GM12878 (cell line): ENCODE measurements at regions not wholly inside any gene's neighbourhood (a gene's known extent, or its start where the extent isn't known, plus 50 kb on each side); places are given as distances from the start of the nearest gene placed in this dataset.

Source experiments
- ATAC-seq: fragments of 200-7000 bp; cut with Tn5 transposase; 3 replicates; pipeline ENCODE4 v1.9.1; 2020; ENCODE audit warnings: mild to moderate bottlenecking, moderate library complexity
- BruUV-seq: library from RNA; stranded (reverse); fragments of 400-500 nt; replicated peaks from 2 replicates; lab custom pipeline; 2021; lab: Mats Ljungman, UMichigan
- CTCF ChIA-PET: fragments of 300-600 bp; sonication (Branson Sonifier 250); formaldehyde crosslinking; extraction: SDS; loops from one replicate; lab custom pipeline; 2021; ENCODE audit warnings: inconsistent platforms; lab: Yijun Ruan, JAX
- POLR2A ChIA-PET: fragments of 350-600 bp; formaldehyde crosslinking; extraction: SDS; loops from one replicate; lab custom pipeline; 2021; ENCODE audit warnings: inconsistent platforms; lab: Charles Lee
- RAD21 ChIA-PET: fragments of 300-600 bp; sonication (Branson Sonifier 250); formaldehyde crosslinking; loops from one replicate; lab custom pipeline; 2023; ENCODE audit warnings: antibody characterized with exemption; ENCODE audit not compliant: unreplicated experiment; lab: Charles Lee
- SMC1A ChIA-PET: fragments of 300-600 bp; sonication (Branson Sonifier 250); formaldehyde crosslinking; loops from one replicate; lab custom pipeline; 2023; ENCODE audit not compliant: unreplicated experiment, uncharacterized antibody; lab: Charles Lee
- DNase-seq: peaks from one replicate; pipeline ENCODE4 v3.0.0-alpha.2; 2011; ENCODE audit warnings: low read depth, low spot score
- FAIRE-seq: peaks from 3 replicates; lab custom pipeline; 2011; peaks lifted over from hg19 to GRCh38; lab: Jason Lieb, UNC
- H2AFZ ChIP-seq: 2 replicates; pipeline ENCODE4 v1.6.0; 2011; ENCODE audit warnings: low read depth, low read length, control low read depth; ENCODE audit not compliant: control insufficient read depth
- H3K27ac ChIP-seq: 2 replicates; pipeline ENCODE4 v1.5.1; 2011; ENCODE audit warnings: control low read depth; ENCODE audit not compliant: control insufficient read depth, insufficient read depth
- H3K27me3 ChIP-seq, 2 experiments: replicated peaks in 1 of 2; 2 replicates each; pipeline versions ENCODE4 v1.6.0 to v1.6.1; 2011; ENCODE audit warnings: low read length in 1 of 2; ENCODE audit not compliant: control insufficient read depth in 2 of 2, insufficient read depth in 2 of 2
- H3K36me3 ChIP-seq, 2 experiments: 2 replicates each; pipeline ENCODE4 v1.5.1; 2011; ENCODE audit warnings: low read length in 1 of 2; ENCODE audit not compliant: control insufficient read depth in 2 of 2, insufficient read depth in 2 of 2
- H3K4me1 ChIP-seq: 2 replicates; pipeline ENCODE4 v1.6.1; 2011; ENCODE audit warnings: mild to moderate bottlenecking, low read length, moderate library complexity, mixed read lengths; ENCODE audit not compliant: control insufficient read depth, insufficient read depth
- H3K4me2 ChIP-seq: 2 replicates; pipeline ENCODE4 v1.6.0; 2011; ENCODE audit warnings: control low read depth; ENCODE audit not compliant: control insufficient read depth, insufficient read depth
- H3K4me3 ChIP-seq: fragments of 200-600 bp; sonication (generic); 2 replicates; pipeline ENCODE4 v1.5.1; 2016
- H3K79me2 ChIP-seq: 2 replicates; pipeline ENCODE4 v1.6.0; 2011; ENCODE audit warnings: low read length; ENCODE audit not compliant: control insufficient read depth, insufficient read depth
- H3K9ac ChIP-seq: 2 replicates; pipeline ENCODE4 v1.8.0; 2011; ENCODE audit warnings: low read length, control low read depth, mixed read lengths; ENCODE audit not compliant: control insufficient read depth, insufficient read depth
- H3K9me3 ChIP-seq: replicated peaks from 3 replicates; pipeline ENCODE4 v1.5.1; 2011; ENCODE audit warnings: mild to moderate bottlenecking, low read length; ENCODE audit not compliant: control insufficient read depth, insufficient read depth
- H4K20me1 ChIP-seq: 2 replicates; pipeline ENCODE4 v1.6.0; 2011; ENCODE audit not compliant: control insufficient read depth, insufficient read depth
- BHLHE40 ChIP-seq, 2 experiments: fragments of 450-650 bp in 1 of 2; IDR thresholded peaks; 2 replicates each; pipeline ENCODE4 v1.6.1; 2011 to 2017; ENCODE audit warnings: low read depth in 2 of 2, borderline replicate concordance in 1 of 2, improper control_type of control experiment in 1 of 2, low read length in 1 of 2, mild to moderate bottlenecking in 1 of 2
- ESRRA ChIP-seq: IDR thresholded peaks from 2 replicates; pipeline ENCODE4 v1.6.1; 2012; ENCODE audit warnings: mild to moderate bottlenecking, low read length, improper control_type of control experiment
- HCFC1 ChIP-seq: fragments of 150-350 bp; IDR thresholded peaks from 2 replicates; pipeline ENCODE4 v1.6.1; 2014; ENCODE audit warnings: low read length
- IRF4 ChIP-seq: IDR thresholded peaks from 2 replicates; pipeline ENCODE4 v1.6.1; 2011; ENCODE audit warnings: low read depth, low read length
- NFYB ChIP-seq: IDR thresholded peaks from 2 replicates; pipeline ENCODE4 v1.6.1; 2011; ENCODE audit warnings: low read depth, mild to moderate bottlenecking, low read length, improper control_type of control experiment, moderate library complexity; ENCODE audit not compliant: insufficient read depth
- POU2F2 ChIP-seq: IDR thresholded peaks from 3 replicates; pipeline ENCODE4 v1.6.1; 2011; ENCODE audit warnings: low read depth, mild to moderate bottlenecking, low read length, borderline replicate concordance
- SMAD1 ChIP-seq: fragments of 450-650 bp; IDR thresholded peaks from 2 replicates; pipeline ENCODE4 v1.6.1; 2018; ENCODE audit warnings: mild to moderate bottlenecking, low read depth; ENCODE audit not compliant: partially characterized antibody
- STAT1 ChIP-seq: fragments of 450-650 bp; conservative IDR thresholded peaks from 2 replicates; pipeline ENCODE4 v1.6.1; 2014; ENCODE audit warnings: antibody characterized with exemption, mild to moderate bottlenecking
- WGBS: methylation state at CpG from one replicate; pipeline ENCODE4 v1.1.6; 2016; ENCODE audit warnings: low lambda C conversion rate; ENCODE audit not compliant: insufficient replicate concordance, insufficient coverage; ENCODE audit errors: missing lambda C conversion rate; 5-methylcytosine and 5-hydroxymethylcytosine counted together
- in situ Hi-C: fragments of 300-500 bp; cut with MboI; formaldehyde crosslinking; loops from 9 replicates; pipeline ENCODE4 v1.14.3; 2018; ENCODE audit warnings: mixed read lengths
- intact Hi-C: fragments of 100-400 bp; cut with micrococcal nuclease; formaldehyde crosslinking; loops from one replicate; pipeline ENCODE4 v1.14.2; 2022; ENCODE audit not compliant: unreplicated experiment
- TF ChIP-seq, protein P1 (sequence below): IDR thresholded peaks from 2 replicates; pipeline ENCODE4 v1.6.1; 2011; ENCODE audit warnings: borderline replicate concordance, low read depth, mild to moderate bottlenecking, moderate library complexity, mixed read lengths, low read length; ENCODE audit not compliant: insufficient read depth; ENCODE audit errors: extremely low read length

DNA sequence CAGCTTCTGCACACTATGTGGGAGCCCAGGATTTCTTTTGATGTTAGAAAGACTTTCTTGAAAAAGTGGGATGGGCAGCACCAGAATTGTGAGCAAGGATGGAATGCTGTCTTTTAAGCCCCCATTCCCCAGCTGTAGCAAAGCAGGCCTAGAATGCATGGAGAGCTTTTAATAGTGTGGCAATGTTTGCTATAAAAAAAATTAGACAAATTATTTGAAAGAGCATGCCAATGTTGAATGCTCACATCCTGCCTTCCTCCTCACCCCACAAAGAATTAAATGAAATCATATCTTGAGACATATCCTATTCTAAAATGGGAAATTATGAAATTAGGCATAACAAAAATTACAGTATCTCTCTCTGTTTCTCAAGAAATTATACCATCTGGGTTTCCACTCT, 154.7 kb downstream of the C11orf91 start (continued):
- TF ChIP-seq, protein P1, sequence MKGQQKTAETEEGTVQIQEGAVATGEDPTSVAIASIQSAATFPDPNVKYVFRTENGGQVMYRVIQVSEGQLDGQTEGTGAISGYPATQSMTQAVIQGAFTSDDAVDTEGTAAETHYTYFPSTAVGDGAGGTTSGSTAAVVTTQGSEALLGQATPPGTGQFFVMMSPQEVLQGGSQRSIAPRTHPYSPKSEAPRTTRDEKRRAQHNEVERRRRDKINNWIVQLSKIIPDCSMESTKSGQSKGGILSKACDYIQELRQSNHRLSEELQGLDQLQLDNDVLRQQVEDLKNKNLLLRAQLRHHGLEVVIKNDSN, result no peak
- no peak for TF ChIP-seq BHLHE40 (IDR thresholded peaks at IDR 0.05; ENCODE audit: borderline replicate concordance in 1 of 2, low read depth in 2 of 2, low read length in 1 of 2)
- TF ChIP-seq POU2F2, result no peak
- TF ChIP-seq HCFC1, result no peak
- TF ChIP-seq STAT1, result no peak
- no peak for TF ChIP-seq ESRRA
- TF ChIP-seq, all 136 proteins: peak for 0

DNA sequence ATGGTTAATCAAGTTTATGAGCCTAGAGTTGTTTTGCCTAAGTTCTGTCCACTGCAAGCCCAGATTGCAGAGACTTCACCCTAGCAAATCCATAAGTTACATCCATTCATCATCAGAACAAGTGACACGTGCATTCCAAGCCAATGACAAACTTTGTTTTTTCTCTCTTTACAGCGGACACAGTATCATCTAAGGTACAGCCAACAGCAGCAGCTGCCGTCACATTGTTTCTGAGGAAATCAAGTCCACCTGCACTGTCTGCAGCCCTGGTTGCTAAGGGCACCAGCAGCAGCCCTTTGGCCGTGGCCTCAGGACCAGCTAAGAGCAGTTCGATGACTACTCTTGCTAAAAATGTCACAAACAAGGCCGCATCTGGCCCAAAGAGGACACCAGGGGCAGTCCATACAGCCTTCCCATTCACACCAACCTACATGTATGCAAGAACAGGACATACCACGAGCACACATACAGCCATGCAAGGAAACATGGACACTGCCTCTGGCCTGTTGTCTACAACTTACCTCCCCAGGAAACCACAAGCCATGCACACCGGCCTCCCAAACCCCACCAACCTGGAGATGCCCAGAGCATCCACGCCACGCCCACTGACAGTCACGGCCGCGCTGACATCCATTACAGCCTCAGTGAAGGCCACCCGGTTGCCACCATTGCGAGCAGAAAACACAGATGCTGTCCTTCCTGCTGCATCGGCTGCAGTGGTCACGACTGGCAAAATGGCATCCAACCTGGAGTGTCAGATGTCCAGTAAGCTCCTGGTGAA, 155.8 kb downstream of the C11orf91 start:
- H3K4me3 ChIP-seq, result no peak overlapping the region
- H3K27me3 ChIP-seq, result peaks cover 0 to 2% of the 10 kb centered on the region in 2 experiments; a peak in 1 of 4 replicates
- no peaks in the 10 kb centered on the region for H3K9me3 ChIP-seq
- no peaks in the 10 kb centered on the region for H3K36me3 ChIP-seq
- in situ Hi-C loops, result no loop called here
- 73% methylated on average over 17 of the region's 17 CpGs for WGBS
- BruUV-seq, result no TSS peak
- intact Hi-C loops, result loop anchor here (10.0 kb wide), 1 partner anchor 280 kb away; no protein-coding TSS in a partner anchor
- DNase-seq, result no peak
- FAIRE-seq, result no peak
- H3K79me2 ChIP-seq, result no peaks in the 10 kb centered on the region
- ChIA-PET CTCF (interaction anchor here (0.6 to 5.9 kb wide), 3 partner anchors 13 to 198 kb away, joined by 3 to 45 read pairs (median 6); no protein-coding TSS in a partner anchor), SMC1A (interaction anchor here (0.9 to 3.0 kb wide), 6 partner anchors 13 to 285 kb away, joined by 3 to 30 read pairs (median 3); no protein-coding TSS in a partner anchor), RAD21 (interaction anchor here (3.5 kb wide), 1 partner anchor 198 kb away, joined by 20 read pairs; no protein-coding TSS in a partner anchor), POLR2A (no interaction called here)
- no peak overlapping the region for H2AFZ ChIP-seq
- no peaks in the 10 kb centered on the region for H4K20me1 ChIP-seq
- ATAC-seq, result no peak
- peaks cover 19% of the 10 kb centered on the region for H3K4me1 ChIP-seq
- no peak overlapping the region for H3K27ac ChIP-seq
- H3K4me2 ChIP-seq, result no peak overlapping the region
- TF ChIP-seq IRF4, result no peak
- no peak for TF ChIP-seq SMAD1
- no peak for TF ChIP-seq NFYB
- H3K9ac ChIP-seq, result no peak overlapping the region
